ENCODE measurements at regions not wholly inside any gene's neighbourhood (a gene's known extent, or its start where the extent isn't known, plus 50 kb on each side); places are given as distances from the start of the nearest gene placed in this dataset.
A peak's percentile ranks its signal among the peaks of the same experiment; 100 is the strongest.
"Not testable (repeated sequence)": the region's sequence is repeated elsewhere in the genome, so short reads cannot be mapped to it uniquely, and the experiment has no call there.

DNA sequence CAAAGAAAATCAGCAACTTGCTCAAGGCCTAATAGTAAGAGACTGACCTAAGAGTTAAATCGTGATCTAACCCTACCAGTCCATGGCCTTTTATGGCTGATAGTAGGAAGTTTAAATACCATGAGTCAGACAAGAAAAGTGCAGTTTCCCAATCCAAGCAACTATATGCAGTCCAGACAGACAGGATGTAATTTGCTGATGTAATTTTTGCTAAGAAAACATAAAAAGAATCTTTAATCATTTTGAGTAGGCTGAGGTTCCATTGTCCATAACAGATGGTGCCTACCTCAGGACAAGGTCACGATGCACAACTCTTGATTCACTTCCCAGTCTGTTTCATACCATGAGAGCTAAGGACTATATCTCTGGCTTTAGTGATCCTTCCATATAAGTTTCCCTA lies 317.5 kb upstream of the GRIA3 start:
- intact Hi-C loops (cut with DNase I): no loop called here
- no peak for DNase-seq (ENCODE audit: low spot score)

DNA sequence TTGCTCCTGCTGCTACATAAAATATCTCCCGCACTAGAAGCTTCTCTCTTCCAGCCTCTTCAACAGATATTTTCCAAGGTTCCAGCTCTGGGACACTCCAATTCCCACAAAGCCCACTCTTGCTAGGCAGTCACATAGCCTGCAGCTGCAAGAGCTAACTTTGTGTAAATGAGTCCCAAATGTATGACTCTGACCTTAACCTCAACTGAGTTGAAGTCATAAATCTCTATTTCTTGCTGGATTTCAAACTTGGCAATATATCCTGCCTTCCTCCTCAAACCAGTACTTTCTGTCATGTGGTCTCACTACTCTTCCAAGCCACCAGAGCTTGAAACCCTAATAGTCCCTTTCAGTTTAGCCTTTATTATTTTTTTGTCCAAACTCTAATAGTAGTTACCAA lies 315.4 kb upstream of the GRIA3 start:
- no peak for DNase-seq (ENCODE audit: low spot score)
- intact Hi-C loops (cut with DNase I): no loop called here

- no peak for DNase-seq (ENCODE audit: low spot score)
- intact Hi-C loops (cut with DNase I): no loop called here
Observed at GRCh38 chrX:122869171-122869570, 314.9 kb upstream of the GRIA3 start.

DNA sequence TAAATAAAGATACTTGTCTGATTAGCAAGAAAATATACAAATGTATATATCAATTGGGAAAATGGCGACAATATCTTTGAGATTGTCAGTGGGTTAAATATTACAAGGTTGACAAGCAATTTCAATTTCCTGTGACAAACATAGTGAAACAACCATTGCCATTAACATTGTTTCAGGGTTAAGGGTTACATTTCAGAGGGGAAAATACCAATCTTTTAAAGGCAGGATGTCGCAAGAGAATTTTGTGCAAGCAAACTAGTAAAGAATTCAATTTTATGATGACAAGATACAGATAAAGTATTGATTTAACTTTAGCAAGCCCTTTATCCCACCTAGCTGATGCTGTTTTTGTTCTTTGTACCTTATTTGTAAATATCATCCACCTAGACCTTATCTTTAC lies 305.8 kb upstream of the GRIA3 start:
- DNase-seq (ENCODE audit: low spot score): no peak
- intact Hi-C loops (cut with DNase I): no loop called here

- no peak for DNase-seq (ENCODE audit: low spot score)
- intact Hi-C loops (cut with DNase I): no loop called here
Observed at GRCh38 chrX:122880952-122881351, 303.1 kb upstream of the GRIA3 start.

DNA sequence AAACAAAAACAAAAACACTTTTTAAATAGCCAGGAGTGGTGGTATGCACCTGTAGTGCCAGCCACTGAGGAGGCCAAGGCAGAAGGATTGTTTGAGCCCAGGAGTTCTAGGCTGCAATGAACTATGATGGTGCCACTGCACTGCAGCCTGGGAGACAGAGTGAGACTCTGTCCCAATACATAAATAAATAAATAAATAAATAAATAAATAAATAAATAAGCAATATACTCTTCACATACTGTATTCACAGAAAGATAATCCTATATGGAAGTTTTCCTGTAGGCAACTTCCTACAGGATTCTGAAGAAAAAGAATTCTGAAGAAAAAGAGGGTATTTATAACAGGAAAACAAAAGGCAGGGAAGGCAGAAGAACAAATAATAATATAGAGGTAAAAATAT lies 293.3 kb upstream of the GRIA3 start:
- intact Hi-C loops (cut with DNase I): no loop called here
- DNase-seq (ENCODE audit: low spot score): no peak

- intact Hi-C loops (cut with DNase I): no loop called here
- no peak for DNase-seq (ENCODE audit: low spot score)
Observed at GRCh38 chrX:122906726-122907125, 277.4 kb upstream of the GRIA3 start.

DNA sequence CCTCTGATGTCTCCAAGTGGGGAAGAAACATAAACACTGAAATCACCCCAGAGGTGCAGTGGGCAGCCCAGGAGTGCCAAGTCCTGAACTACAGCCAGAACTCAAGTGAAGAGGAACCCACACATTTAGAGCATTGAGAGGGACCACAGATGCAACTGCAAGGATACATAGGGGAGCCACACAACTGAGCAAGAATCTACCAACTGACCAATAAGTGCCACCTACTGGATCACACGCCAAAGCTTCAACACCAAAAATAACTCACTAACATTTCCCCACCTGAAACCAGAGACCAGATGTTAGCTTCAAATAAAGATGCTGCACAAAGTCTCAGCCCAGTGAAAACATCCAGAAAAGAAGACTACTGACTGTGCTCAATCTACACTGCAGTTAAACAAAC lies 276.7 kb upstream of the GRIA3 start:
- intact Hi-C loops (cut with DNase I): no loop called here
- DNase-seq (ENCODE audit: low spot score): no peak

DNA sequence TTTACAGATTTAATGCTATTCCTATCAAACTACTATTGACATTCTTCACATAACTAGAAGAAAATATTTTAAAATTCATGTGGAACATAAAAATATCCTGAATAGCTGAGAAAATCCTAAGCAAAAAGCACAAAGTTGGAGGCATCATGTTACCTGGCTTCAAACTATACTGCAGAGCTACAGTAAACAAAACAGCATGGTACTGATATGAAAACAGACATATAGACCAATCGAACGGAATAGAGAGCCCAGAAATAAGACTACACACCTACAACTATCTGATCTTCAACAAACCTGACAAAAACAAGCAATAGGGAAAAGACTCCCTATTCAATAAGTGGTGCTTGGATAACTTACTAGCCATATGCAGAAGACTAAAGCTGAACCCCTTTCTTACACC lies 273.4 kb upstream of the GRIA3 start:
- intact Hi-C loops (cut with DNase I): no loop called here
- no peak for DNase-seq (ENCODE audit: low spot score)

- intact Hi-C loops (cut with DNase I): no loop called here
- no peak for DNase-seq (ENCODE audit: low spot score)
Observed at GRCh38 chrX:122913134-122913533, 270.9 kb upstream of the GRIA3 start.

DNA sequence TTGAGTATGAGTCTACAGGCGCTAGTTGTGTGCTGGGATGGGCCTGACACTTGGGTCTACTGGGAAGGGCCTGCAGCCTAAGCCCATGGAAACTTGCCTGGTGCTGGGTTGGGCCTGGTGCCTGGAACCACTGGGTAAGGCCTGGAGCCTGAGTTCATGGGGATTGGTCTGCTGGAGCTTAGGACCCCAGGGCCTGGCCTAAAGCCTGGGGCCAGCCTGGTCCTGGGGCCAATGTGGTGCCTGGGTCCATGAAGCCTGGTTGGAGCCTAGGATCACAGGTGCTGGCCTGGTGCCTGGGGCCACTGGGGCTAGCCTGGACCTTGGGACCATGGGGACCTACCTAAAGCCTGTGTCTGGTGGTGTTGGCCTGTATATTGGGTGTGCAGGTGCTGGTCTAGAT lies 270.3 kb upstream of the GRIA3 start:
- intact Hi-C loops (cut with DNase I): no loop called here
- peak; percentile 45 for DNase-seq (ENCODE audit: low spot score)

GRCh38 chrX:122914256-122914655 lies 269.8 kb upstream of the GRIA3 start:
- peak; percentile 53 for DNase-seq (ENCODE audit: low spot score)

DNA sequence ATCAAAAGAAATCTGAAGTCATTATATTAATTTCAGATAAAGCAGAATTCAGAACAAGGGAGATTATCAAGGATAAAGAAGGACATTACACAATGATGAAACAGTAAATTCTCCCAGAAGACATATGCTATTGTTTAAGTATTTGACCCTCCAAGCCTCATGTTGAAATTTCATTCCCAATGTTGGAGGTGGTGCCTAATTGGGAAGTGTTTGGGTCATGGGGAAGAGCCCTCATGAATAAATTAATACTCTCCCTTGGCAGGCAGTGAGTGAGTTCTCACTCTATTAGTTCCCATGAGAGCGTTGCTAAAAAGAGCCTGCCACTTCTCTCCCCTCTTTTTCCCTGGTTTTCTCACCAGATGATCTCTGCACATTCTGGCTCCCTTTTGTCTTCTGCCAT lies 249.9 kb upstream of the GRIA3 start:
- intact Hi-C loops (cut with DNase I): no loop called here
- no peak for DNase-seq (ENCODE audit: low spot score)

More at GRCh38 chrX:122914256-122914655, 269.8 kb upstream of the GRIA3 start:
- intact Hi-C loops (cut with DNase I): no loop called here

- DNase-seq (ENCODE audit: low spot score): no peak
- intact Hi-C loops (cut with DNase I): no loop called here
Observed at GRCh38 chrX:122940199-122940598, 243.9 kb upstream of the GRIA3 start.

DNA sequence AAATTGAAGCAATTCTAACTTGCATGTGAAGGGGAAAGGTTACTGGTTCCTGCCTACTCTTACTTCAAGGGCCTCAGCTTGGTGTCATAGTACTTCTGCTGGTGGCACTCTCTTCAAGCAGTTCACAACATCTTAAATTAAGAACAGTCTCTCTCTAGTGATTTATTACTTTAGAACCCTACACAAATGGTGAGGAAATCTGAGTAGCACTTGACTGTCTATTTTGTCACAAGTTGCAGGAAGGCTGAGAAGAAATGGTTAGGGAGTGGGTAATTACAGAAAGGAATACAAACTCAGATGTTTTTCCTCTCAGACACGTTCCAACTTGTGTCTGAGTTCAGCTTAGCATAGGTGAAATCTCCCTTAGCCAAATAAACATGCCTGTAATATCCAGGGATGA lies 242.3 kb upstream of the GRIA3 start:
- DNase-seq (ENCODE audit: low spot score): no peak
- intact Hi-C loops (cut with DNase I): no loop called here

- intact Hi-C loops (cut with DNase I): no loop called here
- no peak for DNase-seq (ENCODE audit: low spot score)
Observed at GRCh38 chrX:122943918-122944317, 240.2 kb upstream of the GRIA3 start.

DNA sequence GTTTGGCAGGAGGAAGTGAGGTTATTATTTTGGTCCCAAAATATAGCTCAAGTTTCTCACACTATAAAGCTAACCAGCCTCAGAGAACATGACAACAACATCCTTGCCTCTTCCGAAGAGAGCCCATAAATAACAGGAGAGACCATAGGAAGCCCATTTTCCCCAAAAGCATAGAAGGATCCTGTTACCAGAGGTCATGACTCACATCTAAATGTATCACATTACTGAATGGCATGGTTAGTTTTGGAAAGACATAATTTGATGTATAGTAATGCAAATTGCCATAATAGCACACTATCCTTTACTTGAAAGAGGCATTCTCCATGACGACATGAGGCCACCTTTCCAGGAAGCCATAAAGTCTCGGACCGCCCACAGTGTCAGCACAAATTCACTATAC lies 238.8 kb upstream of the GRIA3 start:
- DNase-seq (ENCODE audit: low spot score): no peak
- intact Hi-C loops (cut with DNase I): no loop called here

DNA sequence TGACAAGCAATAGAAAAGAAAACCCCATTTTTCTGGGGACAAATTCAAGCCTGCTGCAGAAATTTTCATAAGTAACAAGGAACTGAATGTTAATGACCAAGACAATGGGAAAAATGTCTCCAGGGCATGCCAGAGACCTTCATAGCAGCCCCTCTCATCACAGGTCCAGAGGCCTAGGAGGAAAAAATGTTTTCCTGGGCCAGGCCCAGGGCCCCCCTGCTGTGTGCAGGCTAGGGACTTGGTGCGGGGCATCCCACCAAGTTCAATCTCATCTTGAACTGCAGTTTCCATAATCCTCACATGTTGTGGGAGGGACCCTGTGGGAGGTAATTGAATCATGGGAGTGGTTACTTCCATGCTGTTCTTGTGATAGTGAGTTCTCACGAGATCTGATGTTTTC lies 211.5 kb upstream of the GRIA3 start:
- no peak for DNase-seq (ENCODE audit: low spot score)
- intact Hi-C loops (cut with DNase I): no loop called here

- no peak for DNase-seq (ENCODE audit: low spot score)
- intact Hi-C loops (cut with DNase I): no loop called here
Observed at GRCh38 chrX:122982521-122982920, 201.6 kb upstream of the GRIA3 start.

DNA sequence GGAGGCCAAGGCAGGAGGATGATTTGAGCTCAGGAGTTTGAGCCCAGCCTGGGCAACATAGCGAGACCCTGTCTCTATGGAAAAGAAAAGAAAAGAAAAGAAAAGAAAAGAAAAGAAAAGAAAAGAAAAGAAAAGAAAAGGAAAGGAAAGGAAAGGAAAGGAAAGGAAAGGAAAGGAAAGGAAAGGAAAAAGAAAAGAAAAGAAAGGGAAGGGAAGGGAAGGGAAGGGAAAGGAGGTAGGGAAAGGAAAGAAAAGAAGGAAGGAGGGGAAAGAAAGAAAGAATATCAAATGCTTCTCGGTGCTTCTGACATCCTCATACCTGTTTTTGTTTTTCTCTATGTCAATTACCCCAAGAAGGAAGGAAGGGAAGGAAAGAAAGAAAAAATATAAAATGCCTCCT lies 181.2 kb upstream of the GRIA3 start:
- intact Hi-C loops (cut with DNase I): not testable (repeated sequence)

GRCh38 chrX:123013141-123013540 lies 170.9 kb upstream of the GRIA3 start:
- intact Hi-C loops (cut with DNase I): no loop called here
- DNase-seq (ENCODE audit: low spot score): no peak

More for the DNA sequence above, 181.2 kb upstream of the GRIA3 start:
- DNase-seq (ENCODE audit: low spot score): not testable (repeated sequence)

- intact Hi-C loops (cut with DNase I): no loop called here
- no peak for DNase-seq (ENCODE audit: low spot score)
Observed at GRCh38 chrX:123036401-123036800, 147.7 kb upstream of the GRIA3 start.
